ENCODE measurements at regions not wholly inside any gene's neighbourhood (a gene's known extent, or its start where the extent isn't known, plus 50 kb on each side); places are given as distances from the start of the nearest gene placed in this dataset.
"Not testable (repeated sequence)": the region's sequence is repeated elsewhere in the genome, so short reads cannot be mapped to it uniquely, and the experiment has no call there.

GRCh38 chr7:52592698-52593097 is 442.7 kb upstream of the POM121L12 start:
- Mint-ChIP-seq H3K4me3 (no peak overlapping the region), H3K27me3 (ENCODE audit: low read depth) (no peaks in the 10 kb centered on the region), H3K9me3 (peaks cover 23% of the 10 kb centered on the region), H3K4me1 (ENCODE audit: low read depth) (no peaks in the 10 kb centered on the region), H3K36me3 (ENCODE audit: low read depth) (no peaks in the 10 kb centered on the region), H3K27ac (no peak overlapping the region)

GRCh38 chr7:52586704-52587103 is 448.7 kb upstream of the POM121L12 start:
- H3K4me3 Mint-ChIP-seq = no peak overlapping the region
- H3K27ac Mint-ChIP-seq = no peak overlapping the region
- no peaks in the 10 kb centered on the region for H3K4me1 Mint-ChIP-seq (ENCODE audit: low read depth)
- H3K9me3 Mint-ChIP-seq = peaks cover 9% of the 10 kb centered on the region
- H3K36me3 Mint-ChIP-seq (ENCODE audit: low read depth) = no peaks in the 10 kb centered on the region
- H3K27me3 Mint-ChIP-seq (ENCODE audit: low read depth) = no peaks in the 10 kb centered on the region

DNA sequence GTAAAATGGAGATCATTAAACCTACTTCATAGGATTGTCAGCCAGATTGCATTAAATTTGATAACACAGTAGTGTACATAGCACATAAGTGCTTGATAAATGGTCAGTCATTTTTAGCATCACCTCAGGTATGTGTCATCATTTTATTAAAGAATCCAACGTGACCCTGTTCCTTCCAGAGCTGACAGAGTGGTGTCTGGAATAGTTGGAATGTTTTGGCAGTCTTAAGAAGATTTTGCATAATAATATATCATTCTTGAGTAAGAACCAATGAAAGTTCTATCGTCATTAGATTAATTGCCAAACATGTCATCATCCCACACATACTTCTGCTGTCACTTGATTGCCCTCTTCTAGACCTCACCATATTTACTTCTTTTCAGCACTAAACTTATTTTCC is 451.4 kb upstream of the POM121L12 start:
- Mint-ChIP-seq H3K27me3 (ENCODE audit: low read depth) (no peaks in the 10 kb centered on the region), H3K27ac (no peak overlapping the region)

DNA sequence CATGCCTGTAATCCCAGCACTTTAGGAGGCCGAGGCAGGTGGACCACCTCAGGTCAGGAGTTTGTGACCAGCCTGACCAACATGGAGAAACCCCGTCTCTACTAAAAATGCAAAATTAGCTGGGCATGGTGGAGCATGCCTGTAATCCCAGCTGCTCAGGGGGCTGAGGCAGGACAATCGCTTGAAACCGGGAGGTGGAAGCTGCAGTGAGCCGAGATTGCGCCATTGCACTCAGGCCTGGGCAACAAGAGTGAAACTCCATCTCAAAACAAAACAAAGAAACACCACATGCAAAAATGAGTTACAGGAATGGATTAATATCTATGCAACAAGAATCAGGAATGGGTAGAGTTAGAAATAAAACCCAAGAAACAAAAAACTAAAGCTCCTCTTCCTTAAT is 462.3 kb upstream of the POM121L12 start:
- H3K4me1 Mint-ChIP-seq (ENCODE audit: low read depth); H3K9me3 Mint-ChIP-seq; H3K4me3 Mint-ChIP-seq; H3K36me3 Mint-ChIP-seq (ENCODE audit: low read depth); H3K27ac Mint-ChIP-seq; H3K27me3 Mint-ChIP-seq (ENCODE audit: low read depth): not testable (repeated sequence)

More for the DNA sequence above, 451.4 kb upstream of the POM121L12 start:
- Mint-ChIP-seq H3K36me3 (ENCODE audit: low read depth) (no peaks in the 10 kb centered on the region), H3K4me1 (ENCODE audit: low read depth) (no peaks in the 10 kb centered on the region), H3K4me3 (no peak overlapping the region), H3K9me3 (peaks cover 9% of the 10 kb centered on the region)

DNA sequence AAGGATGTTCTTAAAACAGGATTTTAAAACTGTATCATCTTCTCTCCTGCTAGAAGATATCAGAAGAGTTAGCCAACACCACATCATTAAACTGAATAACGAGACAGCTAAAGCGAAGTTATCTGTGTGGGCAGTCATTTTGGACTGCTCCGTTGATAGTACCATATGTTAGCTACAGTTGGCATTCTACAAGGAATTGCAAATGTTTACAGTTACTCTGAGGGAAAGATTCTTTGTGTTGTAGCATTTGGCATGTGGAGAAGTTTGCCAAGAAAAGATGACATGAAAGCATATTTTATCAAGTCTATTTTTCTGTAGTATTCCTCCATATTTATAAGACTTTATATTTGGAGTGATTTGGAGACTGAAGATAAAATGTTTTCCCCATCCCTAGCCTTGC is 464.4 kb upstream of the POM121L12 start:
- Mint-ChIP-seq H3K9me3 (peaks cover 4% of the 10 kb centered on the region), H3K4me3 (no peak overlapping the region), H3K27me3 (ENCODE audit: low read depth) (no peaks in the 10 kb centered on the region), H3K36me3 (ENCODE audit: low read depth) (no peaks in the 10 kb centered on the region), H3K4me1 (ENCODE audit: low read depth) (no peaks in the 10 kb centered on the region), H3K27ac (no peak overlapping the region)

GRCh38 chr7:52569151-52569550 is 466.3 kb upstream of the POM121L12 start:
- Mint-ChIP-seq H3K27me3 (ENCODE audit: low read depth) (no peaks in the 10 kb centered on the region), H3K4me3 (no peak overlapping the region), H3K27ac (no peak overlapping the region), H3K4me1 (ENCODE audit: low read depth) (no peaks in the 10 kb centered on the region), H3K9me3 (peaks cover 4% of the 10 kb centered on the region), H3K36me3 (ENCODE audit: low read depth) (no peaks in the 10 kb centered on the region)

- Mint-ChIP-seq H3K9me3 (peaks cover 11% of the 10 kb centered on the region), H3K27me3 (ENCODE audit: low read depth) (no peaks in the 10 kb centered on the region), H3K36me3 (ENCODE audit: low read depth) (no peaks in the 10 kb centered on the region), H3K4me1 (ENCODE audit: low read depth) (no peaks in the 10 kb centered on the region), H3K27ac (no peak overlapping the region), H3K4me3 (no peak overlapping the region)
Observed at GRCh38 chr7:52565974-52566373, 469.5 kb upstream of the POM121L12 start.

DNA sequence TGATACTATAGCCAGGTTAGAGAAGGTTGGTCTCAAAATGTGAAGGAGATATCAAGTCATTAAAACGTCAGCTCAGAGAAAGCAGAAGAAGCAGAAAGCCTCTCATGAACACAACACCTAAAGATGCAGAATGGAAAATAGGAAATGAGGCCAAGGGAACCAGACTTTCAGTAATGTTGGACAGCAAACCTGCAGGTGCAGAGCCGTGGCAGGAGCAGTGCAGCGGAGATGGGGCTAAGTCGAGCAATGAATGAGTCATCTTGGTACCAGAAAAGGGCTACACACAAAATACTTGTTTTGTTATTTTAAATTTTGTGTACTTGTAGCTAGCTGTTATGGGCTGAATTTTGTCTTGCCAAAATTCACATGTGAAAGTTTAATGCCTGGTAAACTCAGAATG is 479.6 kb upstream of the POM121L12 start:
- Mint-ChIP-seq H3K36me3 (ENCODE audit: low read depth) (no peaks in the 10 kb centered on the region), H3K4me1 (ENCODE audit: low read depth) (no peaks in the 10 kb centered on the region), H3K4me3 (no peak overlapping the region), H3K27me3 (ENCODE audit: low read depth) (no peaks in the 10 kb centered on the region), H3K9me3 (peaks cover 3% of the 10 kb centered on the region), H3K27ac (no peak overlapping the region)

DNA sequence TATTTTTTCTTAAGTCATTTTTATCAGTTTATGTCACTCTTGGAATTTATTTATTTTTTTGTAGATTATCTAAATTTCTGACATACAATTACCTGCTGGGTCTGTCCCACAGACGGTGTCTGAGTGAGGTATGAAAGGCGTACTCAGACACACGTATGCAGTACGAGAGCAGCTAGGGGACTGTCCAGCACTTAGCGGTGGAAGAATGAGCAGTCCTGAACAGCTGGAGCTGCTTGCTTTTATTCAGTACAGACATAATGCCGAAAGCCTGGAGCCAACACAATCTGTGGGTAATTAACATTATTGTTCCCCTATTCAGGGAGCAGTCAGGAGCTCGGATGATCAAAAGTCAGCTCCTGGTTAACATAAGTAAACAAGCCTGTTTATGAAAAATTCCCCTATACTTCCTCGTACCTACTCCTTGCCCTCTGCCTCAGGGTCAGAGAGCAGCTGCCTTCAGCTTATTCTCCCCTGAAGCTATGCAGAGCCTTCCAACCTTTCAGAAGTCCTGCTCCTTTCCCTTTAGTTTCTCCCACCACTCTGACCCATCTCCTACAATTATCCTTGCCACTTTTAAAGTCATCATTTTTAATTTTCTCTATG is 488.0 kb upstream of the POM121L12 start:
- H3K27ac Mint-ChIP-seq = no peak overlapping the region
- H3K27me3 Mint-ChIP-seq (ENCODE audit: low read depth) = no peaks in the 10 kb centered on the region
- H3K9me3 Mint-ChIP-seq = peaks cover 10% of the 10 kb centered on the region
- no peaks in the 10 kb centered on the region for H3K4me1 Mint-ChIP-seq (ENCODE audit: low read depth)
- H3K36me3 Mint-ChIP-seq (ENCODE audit: low read depth) = no peaks in the 10 kb centered on the region
- H3K4me3 Mint-ChIP-seq = no peak overlapping the region

DNA sequence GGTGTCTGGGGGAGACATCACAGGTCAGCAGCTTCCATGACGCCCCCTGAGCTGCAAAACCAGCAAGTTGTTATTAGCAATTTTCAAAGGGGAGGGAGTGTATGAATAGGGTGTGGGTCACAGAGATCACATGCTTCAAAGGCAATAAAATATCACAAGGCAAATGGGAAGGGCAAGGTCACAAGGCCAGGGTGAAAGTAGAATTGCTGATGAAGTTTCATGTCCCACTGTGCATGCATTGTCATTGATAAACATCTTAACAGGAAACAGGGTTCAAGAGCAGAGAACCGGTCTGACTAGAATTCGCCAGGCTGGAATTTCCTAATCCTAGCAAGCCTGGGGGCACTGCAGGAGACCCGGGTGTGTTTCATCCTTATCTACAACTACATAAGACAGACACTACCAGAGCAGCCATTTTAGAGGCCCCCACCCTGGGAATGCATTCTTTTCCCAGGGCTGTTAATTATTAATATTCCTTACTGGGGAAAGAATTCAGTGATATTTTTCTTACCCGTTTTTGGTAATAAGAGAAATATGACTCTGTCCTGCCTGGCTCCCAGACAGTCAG is 494.2 kb upstream of the POM121L12 start:
- not testable (repeated sequence) for H3K4me3 Mint-ChIP-seq; H3K27me3 Mint-ChIP-seq (ENCODE audit: low read depth); H3K36me3 Mint-ChIP-seq (ENCODE audit: low read depth); H3K27ac Mint-ChIP-seq; H3K4me1 Mint-ChIP-seq (ENCODE audit: low read depth)
- H3K9me3 Mint-ChIP-seq = peaks cover 19% of the 10 kb centered on the region

DNA sequence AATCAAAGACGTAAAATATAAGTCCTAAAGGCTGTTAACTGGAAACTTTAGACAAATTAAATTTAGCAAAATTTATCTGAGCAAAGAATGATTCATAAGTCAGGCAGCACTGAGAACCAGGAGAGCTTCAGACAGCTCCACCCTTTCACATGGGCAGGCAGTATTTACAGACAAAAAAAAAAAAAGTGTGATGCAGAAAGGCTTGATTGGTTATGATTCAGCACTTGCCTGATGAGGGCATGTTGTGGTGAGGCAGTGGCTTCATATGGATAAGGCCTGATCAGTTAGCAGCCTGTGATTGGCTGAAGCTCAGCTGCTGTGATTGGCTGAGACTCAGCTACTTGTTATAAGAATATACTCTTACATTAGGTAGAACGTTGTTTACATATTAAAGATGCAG is 495.4 kb upstream of the POM121L12 start:
- Mint-ChIP-seq H3K9me3 (peaks cover 19% of the 10 kb centered on the region), H3K4me3 (no peak overlapping the region), H3K4me1 (ENCODE audit: low read depth) (no peaks in the 10 kb centered on the region), H3K27ac (no peak overlapping the region), H3K27me3 (ENCODE audit: low read depth) (no peaks in the 10 kb centered on the region), H3K36me3 (ENCODE audit: low read depth) (no peaks in the 10 kb centered on the region)

DNA sequence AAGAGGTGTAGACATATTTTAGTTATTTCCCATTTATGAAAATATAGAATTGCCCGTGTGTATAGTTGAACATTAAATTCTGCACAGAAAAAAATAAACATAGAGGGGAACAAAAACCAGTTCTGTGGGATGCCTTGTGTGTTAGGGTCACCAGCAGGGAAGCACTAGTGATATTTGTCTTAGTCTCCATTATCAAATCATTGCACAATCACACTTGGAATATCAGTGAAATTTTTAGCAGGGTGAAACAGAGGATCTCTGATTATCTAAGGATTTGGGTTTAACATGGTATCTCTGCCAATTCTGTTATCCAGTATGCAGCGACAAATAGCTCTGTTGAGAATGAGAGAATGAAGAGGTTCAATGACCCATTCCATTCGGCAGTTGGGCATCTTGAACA is 496.0 kb upstream of the POM121L12 start:
- Mint-ChIP-seq H3K4me3 (no peak overlapping the region), H3K36me3 (ENCODE audit: low read depth) (no peaks in the 10 kb centered on the region), H3K27ac (no peak overlapping the region), H3K27me3 (ENCODE audit: low read depth) (no peaks in the 10 kb centered on the region), H3K9me3 (peaks cover 19% of the 10 kb centered on the region), H3K4me1 (ENCODE audit: low read depth) (no peaks in the 10 kb centered on the region)

GRCh38 chr7:52537051-52537450 is 498.4 kb upstream of the POM121L12 start:
- Mint-ChIP-seq H3K27me3 (ENCODE audit: low read depth) (no peaks in the 10 kb centered on the region), H3K27ac (no peak overlapping the region), H3K36me3 (ENCODE audit: low read depth) (no peaks in the 10 kb centered on the region), H3K4me1 (ENCODE audit: low read depth) (no peaks in the 10 kb centered on the region), H3K9me3 (peaks cover 15% of the 10 kb centered on the region), H3K4me3 (no peak overlapping the region)

DNA sequence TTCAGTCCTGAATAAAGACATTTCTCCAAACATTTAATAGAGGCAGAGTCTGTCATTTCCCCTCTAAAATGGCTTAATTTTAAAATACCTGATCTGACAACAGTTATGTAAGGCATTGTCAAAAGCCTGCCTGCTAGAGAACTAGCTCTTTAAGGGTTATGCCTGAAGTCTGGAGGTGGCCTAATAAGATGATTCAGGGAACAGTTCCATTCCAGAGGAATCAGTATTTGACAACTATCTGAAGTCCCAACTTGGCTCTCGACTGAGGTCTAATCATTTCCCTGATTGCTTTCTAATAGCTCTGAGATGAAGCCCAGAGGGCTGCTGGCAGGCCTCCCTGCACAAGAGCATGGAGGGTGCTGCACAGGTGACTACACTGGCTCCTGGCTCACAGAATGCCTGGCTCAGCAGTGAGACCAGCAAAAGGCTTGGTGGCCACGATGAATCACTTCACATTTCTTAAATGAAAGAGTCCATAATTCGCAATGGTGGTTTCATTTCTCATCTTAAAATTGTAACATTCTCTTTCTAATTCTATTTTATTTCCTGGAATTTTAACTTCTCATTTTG is 509.6 kb upstream of the POM121L12 start:
- H3K27me3 Mint-ChIP-seq (ENCODE audit: low read depth) = no peaks in the 10 kb centered on the region
- H3K4me3 Mint-ChIP-seq = no peak overlapping the region
- peaks cover 4% of the 10 kb centered on the region for H3K9me3 Mint-ChIP-seq
- no peaks in the 10 kb centered on the region for H3K36me3 Mint-ChIP-seq (ENCODE audit: low read depth)
- H3K4me1 Mint-ChIP-seq (ENCODE audit: low read depth) = no peaks in the 10 kb centered on the region
- no peak overlapping the region for H3K27ac Mint-ChIP-seq

- H3K36me3 Mint-ChIP-seq (ENCODE audit: low read depth) = no peaks in the 10 kb centered on the region
- no peaks in the 10 kb centered on the region for H3K27me3 Mint-ChIP-seq (ENCODE audit: low read depth)
- H3K4me3 Mint-ChIP-seq = no peak overlapping the region
- peaks cover 31% of the 10 kb centered on the region for H3K9me3 Mint-ChIP-seq
- H3K27ac Mint-ChIP-seq = no peak overlapping the region
- H3K4me1 Mint-ChIP-seq (ENCODE audit: low read depth) = no peaks in the 10 kb centered on the region
Observed at GRCh38 chr7:52518869-52519268, 516.6 kb upstream of the POM121L12 start.

Data from T-helper 1 cell treated with Interleukin-12 subunit alpha and Interleukin-12 subunit beta and Interleukin-4 antibody, amounts not matched to agents 30 μg/mL and 1 μg/mL, for 36 hours (primary cell).